Kidney capillary endothelial cell (primary cell): ENCODE measurements at regions not wholly inside any gene's neighbourhood (a gene's known extent, or its start where the extent isn't known, plus 50 kb on each side); places are given as distances from the start of the nearest gene placed in this dataset.
"Not testable (repeated sequence)": the region's sequence is repeated elsewhere in the genome, so short reads cannot be mapped to it uniquely, and the experiment has no call there.

ENCODE experiments used
- DNase-seq: peaks from one replicate; pipeline ENCODE4 v3.0.0-alpha.2; 2018; ENCODE audit warnings: low spot score

DNA sequence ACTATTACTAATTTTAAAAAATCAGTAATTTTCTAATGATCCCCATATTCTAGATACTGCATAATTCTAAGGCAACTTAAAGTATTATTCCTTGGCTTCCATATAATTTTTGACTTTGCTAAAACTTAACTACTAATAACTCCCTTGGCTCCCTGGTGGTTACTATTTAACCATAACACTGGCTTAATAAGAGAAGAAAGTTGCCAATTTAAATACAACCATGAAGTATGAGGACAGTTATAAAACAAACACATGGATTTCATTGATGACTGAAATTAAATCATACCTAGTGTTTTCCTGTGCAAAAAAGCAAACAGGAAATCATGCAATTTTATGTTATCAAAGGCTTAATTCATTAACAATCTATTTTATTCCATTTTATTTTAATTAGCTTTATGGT lies 1073.9 kb downstream of the GRM8 start:
- no peak for DNase-seq

DNA sequence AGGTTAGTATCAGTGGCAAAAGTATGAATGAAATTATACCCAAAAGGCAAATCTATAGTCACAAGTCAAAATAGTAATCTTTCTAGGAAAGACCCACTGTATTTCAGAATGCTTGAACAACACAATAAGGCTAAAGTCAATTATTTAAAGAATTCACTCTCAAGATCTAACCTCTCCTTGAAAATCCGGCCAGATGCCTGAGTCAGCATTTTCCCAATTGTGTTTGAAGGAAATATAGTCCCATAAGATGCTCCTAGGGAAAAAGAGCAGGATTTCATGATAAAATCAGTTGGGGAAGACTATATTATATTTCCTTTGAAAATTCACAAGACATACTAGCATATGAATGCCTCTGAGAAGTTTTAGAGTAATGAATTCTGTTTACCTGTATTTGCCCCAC lies 1075.0 kb downstream of the GRM8 start:
- DNase-seq, result no peak

DNA sequence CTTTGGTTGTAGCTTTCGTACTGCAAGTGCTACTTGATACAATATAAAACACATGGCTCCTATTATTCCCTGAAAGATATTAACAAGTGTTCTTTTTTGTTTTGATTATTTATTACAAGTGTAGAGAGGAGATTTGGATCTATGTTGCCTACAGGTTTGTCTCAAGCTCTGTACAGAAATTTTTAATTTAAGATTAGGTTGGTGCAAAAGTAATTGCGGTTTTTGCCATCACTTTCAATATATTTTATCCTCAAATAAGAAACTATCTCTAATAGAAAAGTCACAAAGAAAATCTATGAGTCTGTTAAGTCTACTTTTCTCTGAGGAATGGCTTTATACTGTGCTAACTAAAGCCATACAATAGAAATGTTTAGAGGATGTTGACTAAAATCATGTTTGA lies 1086.1 kb downstream of the GRM8 start:
- DNase-seq, result no peak

DNA sequence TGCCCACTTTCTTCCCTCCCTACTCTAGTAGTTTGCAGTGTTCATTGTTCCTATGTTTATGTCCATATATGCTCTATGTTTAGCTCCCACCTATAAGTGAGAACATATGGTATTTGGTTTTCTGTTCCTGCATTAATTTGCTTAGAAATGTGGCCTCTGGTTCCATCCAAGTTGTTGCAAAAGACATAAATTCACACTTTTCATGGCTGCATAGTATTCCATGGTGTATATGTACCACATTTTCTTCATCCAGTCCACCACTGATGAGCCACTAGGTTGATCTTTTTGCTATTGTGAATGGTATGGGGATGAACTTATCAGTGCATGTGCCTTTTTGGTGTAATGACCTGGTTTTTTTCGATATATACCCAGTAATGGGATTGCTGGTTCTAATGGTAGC lies 1089.1 kb downstream of the GRM8 start:
- DNase-seq, result no peak

DNA sequence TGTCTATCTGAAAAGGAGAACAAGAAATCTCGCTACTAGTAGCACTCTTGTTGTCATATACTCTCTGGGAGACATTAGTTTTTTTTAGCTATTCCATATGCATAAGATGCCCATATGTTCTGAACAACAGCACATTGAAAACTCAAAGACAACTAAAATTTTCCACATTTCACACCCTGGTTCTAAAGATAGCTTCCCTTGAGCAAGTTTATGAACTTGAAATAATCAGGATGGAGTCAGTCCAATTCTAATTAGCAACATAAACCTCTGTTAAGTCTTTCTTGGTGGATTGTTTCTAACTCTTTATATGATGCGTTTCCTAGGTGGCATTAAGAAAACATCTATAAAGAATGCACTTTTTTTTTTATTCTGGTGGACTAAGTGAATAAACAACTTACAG lies 1095.3 kb downstream of the GRM8 start:
- DNase-seq, result no peak

DNA sequence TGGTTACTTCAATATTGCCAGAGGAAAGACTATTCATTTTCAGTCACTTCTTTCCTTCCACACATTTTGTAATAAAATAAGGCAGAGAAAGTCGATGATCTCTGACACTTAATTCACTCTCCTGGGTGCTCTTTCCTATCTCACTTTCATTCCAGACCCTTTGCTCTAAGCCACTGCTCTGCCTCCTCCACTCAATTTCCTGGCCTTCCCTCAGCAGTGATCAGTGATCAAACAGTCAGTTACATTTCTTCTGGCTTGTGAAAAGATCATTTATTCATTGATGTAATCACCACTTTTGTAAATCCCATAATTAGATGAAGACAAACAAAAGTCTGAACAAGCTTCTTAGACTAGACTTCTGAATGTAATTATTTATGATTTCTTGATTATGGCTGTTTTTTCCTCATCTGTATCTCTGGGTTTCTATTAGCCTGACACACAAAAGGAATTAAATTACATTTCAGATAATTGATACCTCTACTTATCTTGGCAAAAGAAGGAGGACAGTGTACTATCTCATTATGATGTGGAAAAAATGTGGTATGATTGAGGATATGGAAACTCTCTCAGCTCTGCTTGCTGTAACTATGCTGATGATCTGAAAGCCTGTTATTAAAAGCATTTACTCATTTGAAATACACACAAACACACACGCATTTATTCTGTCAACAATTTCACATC lies 1102.3 kb downstream of the GRM8 start:
- no peak for DNase-seq

DNA sequence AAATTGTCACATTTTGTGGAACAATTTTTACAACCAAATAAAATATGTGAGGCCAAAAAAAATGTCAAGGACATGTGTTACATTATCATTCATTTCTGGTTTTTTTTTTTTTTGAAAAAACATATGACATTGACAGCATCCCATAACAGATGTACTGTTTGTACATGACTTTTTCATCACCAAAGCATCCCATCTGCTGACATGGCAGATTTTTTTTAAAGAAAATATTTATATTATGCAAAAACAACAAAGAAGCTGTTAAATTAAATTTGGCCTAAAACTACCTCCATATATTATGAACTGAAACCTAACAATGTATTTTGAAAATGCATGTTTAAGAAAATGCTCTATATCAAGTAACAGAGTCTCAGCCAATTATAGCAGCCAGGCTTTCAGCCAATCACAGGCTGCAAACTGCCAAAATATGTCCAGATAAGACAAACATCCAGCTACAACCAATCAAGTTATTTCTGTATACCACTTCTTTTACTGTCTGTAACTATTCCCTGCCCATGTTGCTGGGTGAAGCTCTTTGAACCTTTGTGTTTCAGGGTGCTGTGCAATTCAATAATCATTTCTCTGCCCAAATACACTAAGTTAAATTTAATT lies 1111.8 kb downstream of the GRM8 start:
- no peak for DNase-seq

DNA sequence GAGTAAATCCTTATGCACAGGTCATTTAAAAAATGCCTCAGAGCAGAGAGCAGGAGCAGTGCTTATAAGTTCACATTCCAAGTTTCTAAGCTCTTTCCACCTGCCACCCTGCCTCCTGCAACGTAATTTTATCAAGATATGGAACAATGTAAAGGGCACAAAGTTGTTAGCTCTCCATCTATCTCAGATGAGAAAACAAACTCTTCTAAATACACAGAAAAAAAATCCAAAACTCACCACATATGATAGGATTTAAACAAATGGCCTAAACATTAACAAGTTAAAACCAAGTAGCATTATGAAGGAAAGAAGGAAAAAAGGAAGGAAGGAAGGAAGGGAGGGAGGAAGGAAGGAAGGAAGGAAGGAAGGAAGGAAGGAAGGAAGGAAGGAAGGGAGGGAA lies 1132.8 kb downstream of the GRM8 start:
- DNase-seq, result no peak

DNA sequence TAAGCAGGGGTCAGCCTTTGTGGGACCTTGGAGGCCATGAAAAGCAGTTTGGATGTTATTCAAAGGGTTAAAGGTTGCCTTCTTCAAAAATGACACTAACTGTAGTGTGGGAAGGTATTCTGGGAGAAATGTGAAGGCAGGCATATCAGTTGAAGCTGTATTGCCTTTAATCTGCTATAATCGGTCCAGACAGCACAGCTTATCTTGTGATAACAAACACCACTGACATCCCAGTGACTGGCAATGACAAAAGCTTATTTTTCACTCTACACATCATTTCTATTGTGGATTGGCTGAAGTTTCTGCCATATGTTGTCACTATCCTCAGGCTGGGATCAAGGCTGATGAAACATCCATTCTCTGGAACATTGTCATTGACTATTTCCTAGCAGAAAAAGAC lies 1149.2 kb downstream of the GRM8 start:
- DNase-seq, result no peak

DNA sequence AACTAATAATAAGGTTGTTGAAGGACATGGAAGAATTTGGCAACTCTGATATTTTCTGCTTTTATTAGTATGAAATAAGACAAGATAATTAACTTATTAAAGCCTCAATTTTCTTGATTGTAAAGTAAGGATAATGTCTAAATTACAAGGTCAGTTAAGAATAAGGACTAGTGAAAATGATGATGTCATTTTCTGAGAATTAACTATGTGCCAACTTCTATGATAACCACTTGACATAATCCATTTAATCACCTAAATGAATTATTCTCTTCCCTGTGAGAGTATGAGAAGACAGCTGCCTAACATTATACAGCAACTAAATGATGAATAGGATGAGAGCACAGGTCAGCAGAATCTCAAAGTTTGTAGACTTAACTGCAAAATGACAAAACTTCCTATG lies 1153.4 kb upstream of the POT1 start:
- DNase-seq, result no peak

DNA sequence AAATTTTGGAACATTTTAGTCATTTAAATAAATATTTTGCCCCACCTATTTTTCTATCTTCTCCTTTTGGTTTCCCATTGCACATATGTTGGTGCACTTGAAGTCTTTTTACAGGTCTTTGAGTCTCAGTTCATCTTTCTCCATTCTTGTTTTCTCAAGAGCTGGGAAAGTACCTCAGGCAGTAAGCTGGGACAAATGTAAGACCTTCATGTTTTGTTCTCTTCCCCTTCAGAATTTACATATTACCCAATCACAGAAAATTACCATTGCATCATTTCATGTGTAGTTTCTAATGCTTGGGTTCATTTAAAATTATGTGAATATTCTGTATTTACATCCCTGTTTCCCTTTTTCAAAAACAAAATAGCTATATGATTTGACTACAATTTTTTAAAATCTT lies 1150.0 kb upstream of the POT1 start:
- no peak for DNase-seq

DNA sequence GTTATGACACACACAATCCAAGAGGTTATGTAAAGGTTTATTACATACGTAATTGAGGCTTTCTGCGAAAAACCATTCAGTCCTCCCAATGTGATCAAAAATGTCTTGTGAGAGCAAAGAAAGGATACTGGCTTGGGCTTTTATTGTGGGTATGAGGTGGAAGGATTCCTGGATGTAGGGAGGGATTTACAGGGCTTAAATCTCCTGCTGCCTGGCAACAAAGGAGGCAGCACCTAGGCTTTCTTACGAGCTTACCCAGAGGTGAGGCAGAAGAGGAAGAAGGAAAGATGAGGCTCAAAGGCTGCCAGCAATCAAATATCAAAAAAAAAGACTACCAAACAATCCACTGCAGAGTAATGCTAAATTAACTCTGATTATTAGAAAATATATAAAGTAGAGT lies 1149.5 kb upstream of the POT1 start:
- no peak for DNase-seq

DNA sequence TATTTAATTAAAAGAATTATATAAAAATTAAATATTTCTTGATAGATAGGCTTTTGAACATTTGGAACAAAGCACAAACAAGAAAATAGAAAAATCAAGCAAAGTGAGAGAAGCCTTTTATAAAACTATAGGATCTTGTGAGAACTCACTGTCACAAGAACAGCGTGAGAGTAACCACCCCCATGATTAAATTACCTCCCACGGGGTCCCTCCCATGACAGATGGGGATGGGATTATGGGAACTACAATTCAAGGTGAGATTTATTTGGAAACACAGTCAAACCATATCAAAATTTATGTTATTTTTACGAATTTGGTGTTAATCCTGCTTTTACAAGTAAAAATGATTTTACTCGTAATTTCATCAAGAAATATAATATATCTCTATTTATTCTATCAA lies 1136.1 kb upstream of the POT1 start:
- no peak for DNase-seq

DNA sequence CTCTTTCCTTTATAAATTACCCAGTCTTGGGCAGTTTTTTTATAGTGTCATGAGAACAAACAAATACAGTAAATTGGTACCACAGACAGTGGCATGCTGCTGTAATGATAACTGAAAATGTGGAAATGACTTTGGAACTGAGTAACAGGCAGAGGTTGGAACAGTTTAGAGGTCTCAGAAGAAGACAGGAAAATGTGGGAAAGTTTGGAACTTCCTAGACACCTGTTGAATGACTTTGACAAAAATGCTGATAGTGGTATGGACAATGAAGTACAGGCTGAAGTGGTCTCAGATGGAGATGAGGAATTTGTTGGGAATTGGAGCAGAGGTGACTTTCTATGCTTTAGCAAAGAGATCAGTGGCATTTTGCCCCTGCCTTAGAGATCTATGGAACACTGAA lies 1128.4 kb upstream of the POT1 start:
- DNase-seq, result no peak

DNA sequence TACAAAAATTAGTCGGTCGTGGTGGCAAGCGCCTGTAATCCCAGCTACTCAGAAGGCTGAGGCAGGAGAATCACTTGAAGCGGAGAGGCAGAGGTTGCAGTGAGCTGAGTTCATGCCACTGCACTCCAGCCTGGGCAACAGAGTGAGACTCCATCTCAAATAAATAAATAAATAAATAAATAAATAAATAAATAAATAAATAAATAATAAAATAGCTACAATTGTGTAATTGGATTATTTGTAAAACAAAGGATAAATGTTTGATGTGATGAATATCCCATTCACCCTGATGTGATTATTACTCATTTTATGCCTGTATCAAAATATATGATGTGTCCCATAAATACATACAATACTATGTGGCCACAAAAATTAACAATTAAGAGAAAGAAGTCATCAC lies 1127.0 kb upstream of the POT1 start:
- DNase-seq, result not testable (repeated sequence)

DNA sequence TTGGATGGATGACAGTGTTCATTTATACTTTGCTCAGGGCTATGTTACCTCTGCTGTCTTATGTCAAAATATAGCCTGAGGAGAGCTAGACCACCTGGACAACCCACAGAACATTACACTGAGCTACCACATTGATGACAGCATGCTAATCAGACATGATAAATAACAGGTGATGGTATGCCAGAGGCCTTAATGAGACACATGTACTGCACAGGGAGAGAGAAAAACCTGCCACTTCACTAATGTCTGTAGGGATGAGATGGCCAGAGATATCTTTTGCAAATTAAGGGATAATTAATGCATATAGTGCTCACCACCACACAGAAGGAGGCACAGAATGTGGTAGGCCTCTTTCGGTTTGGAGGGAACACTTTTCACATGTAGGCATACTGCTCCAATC lies 1122.6 kb upstream of the POT1 start:
- no peak for DNase-seq

DNA sequence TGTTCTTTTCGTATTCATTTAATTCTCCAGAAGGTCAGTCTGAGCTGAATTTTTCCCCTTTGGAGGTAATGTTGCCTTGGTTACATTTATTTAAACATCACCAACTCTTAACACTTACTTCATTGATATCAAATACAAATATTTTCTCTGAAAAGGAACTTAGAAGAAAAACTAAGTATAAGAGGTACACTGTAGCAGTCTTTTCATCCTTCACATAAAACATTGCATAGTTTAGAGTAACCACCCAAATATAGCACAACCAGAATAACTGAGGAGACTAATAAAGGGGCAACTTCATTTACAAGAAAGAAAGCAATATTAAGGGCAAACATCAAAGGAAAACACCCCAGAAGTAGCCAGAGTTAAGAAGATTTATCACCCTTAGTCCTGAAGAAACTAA lies 1115.0 kb upstream of the POT1 start:
- no peak for DNase-seq

DNA sequence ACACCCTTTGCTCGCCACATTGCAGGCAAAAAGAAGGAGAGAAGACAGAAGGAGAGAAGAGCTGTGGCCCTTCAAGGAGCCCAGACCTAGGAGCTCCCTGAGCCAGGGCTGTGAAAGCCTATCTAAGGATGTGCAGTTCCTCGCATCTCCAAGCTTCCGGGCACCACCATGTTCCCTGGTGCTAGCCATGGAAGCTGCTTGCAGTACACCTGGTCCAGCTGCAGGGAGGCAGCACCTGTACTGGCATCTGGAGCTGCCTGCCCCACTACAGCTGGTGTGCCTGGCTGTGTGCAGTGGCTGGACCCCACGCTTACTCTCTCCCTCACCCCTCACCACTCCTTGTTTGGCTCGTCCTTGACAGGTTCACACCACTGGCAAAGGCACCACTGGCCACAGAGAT lies 1111.8 kb upstream of the POT1 start:
- DNase-seq, result no peak

DNA sequence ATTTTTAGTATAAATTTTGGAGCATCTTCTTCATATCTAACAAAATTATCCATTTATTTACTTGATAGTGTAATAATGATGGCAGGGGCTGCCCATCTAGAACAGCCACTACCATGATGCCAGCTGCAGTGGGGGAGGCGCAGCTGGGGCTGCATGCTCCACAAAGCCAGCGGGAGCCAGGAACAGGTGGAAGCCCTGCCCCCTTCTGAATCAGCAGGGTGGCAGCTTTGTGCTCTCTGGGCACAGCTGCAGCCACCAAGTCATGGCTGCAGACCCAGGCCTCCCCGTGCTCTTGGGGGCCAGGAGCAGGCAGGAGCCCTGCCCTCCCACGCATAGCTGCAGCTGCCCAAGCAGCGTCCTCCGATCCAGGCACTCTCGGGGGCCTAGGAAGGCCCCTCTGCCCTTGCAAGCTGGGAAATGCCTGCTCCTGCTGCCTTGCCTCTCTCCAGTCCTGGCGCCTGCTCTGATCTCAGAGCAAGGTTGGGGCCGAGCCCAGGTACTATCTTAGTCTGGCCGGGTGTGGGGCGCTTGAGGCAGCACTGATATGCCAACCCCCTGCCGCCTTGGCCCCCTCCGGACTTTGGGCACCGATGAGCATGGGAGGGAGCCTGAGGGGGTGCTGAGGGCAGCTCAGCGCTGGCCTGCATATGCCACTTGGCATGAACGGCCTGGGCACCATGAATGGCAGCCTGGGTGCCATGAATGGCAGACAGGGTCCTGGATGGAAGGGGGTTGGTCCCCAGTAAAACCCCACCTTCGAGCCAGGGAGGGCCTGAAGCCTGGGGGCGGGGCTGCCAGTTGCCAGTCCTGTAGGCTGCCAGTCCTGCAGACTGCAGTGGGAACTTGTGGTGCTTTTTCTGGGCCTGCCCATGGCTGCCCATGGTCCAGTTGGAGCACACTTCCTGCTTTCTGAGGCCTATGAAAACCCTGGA lies 1110.8 kb upstream of the POT1 start:
- no peak for DNase-seq

DNA sequence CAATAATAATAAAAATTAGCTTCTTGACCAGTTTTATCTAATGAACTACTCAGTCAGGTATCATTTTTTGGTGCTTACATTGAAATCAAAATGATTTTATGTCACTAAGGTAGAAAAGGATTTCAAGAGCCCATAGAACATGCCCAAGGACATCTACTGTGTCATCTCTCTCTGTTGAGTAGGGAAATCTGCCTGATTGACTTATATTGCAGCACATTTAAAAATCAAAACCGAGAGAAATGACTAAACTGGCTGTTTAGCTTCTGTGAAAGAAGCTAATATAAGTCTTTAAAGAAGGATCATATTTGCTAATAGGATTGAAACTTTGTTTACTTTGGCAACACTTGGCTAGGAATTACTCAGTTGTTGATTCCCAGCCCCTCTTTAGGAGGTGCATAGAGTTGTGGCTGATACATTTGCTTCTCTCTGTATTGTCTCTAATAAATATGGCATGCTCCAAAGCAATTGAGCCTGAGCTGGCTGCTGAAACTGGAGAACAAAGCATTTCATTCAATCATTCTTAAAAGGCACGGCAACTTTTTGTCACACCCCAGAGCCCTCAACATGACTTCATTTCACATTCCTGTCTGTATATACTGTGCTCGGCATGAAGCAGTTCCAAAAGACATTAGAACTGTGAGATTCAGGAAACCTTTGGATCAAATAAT lies 1096.9 kb upstream of the POT1 start:
- no peak for DNase-seq

DNA sequence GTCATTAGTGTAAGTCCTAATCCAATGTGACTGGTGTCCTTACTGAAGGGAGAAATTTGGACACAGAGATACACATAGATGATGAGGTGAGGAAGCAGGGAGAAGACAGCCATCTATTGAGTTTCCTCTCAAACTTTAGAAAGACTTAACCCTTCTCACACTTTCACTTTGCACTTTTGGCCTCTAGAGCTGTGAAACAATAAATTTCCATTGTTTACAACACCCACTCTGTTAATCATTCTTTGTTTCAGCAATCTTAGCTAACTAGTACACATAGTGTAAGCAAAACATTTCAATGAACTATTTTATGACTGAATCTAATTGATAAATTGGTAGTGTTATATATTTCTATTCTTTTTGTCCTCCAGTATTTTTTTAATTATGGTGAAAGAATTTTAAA lies 1092.8 kb upstream of the POT1 start:
- DNase-seq, result no peak

DNA sequence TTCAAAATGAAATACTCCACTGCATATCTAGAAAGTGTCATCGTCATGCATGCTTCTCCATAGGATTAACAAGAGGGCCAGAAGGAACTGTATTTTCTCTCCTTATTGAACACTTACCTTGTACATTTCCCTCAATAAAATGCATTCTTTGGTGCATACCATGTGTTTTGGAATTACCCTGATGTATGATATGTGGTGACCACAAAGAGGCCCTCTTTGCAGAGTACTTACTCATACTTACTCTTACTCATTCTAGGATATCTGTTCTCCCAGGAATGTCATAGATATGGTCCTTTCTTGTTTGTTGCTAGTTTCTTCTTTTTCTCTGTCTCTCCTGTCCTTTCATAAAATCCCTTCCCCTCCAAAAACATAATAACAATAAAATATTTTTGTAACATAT lies 1087.1 kb upstream of the POT1 start:
- DNase-seq, result no peak

DNA sequence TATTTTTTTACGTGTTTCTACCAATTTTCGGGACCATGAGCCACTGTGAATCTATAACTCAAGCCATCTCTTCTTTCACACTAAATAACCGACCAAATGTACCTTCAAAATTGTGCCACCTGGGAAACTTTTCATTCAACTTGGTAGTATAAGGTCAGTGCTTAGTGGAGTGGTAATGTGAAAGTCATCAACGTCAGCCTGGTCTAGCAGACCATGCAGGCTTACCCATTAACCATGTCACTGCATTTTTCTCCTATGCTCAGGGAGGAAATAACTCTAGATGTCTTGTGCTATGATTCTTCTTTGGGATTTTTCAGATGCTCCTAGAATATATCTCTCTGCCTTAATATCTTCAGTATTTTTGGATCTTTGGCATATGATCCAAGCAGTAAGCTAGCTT lies 1075.4 kb upstream of the POT1 start:
- DNase-seq, result no peak
